Neural crest cell (in vitro differentiated cells): ENCODE measurements at regions not wholly inside any gene's neighbourhood (a gene's known extent, or its start where the extent isn't known, plus 50 kb on each side); places are given as distances from the start of the nearest gene placed in this dataset.
A peak's percentile ranks its signal among the peaks of the same experiment; 100 is the strongest.
"Not testable (repeated sequence)": the region's sequence is repeated elsewhere in the genome, so short reads cannot be mapped to it uniquely, and the experiment has no call there.

Experiments
- DNase-seq: peaks from one replicate; pipeline ENCODE4 v3.0.0; 2021; ENCODE audit warnings: low read depth, mixed read lengths, low spot score
- H3K27ac Mint-ChIP-seq: one replicate; pipeline ENCODE4 v1.8.0; 2021; ENCODE audit warnings: mild to moderate bottlenecking, mixed read lengths; ENCODE audit not compliant: unreplicated experiment
- H3K27me3 Mint-ChIP-seq: 2 replicates; pipeline ENCODE4 v1.8.0; 2021; ENCODE audit warnings: low read depth, mild to moderate bottlenecking, mixed read lengths
- H3K36me3 Mint-ChIP-seq: 2 replicates; pipeline ENCODE4 v1.8.0; 2021; ENCODE audit warnings: low read depth, mild to moderate bottlenecking, mixed read lengths
- H3K4me1 Mint-ChIP-seq: 2 replicates; pipeline ENCODE4 v1.8.0; 2021; ENCODE audit warnings: mixed read lengths
- H3K4me3 Mint-ChIP-seq: one replicate; pipeline ENCODE4 v1.8.0; 2021; ENCODE audit warnings: mild to moderate bottlenecking, mixed read lengths
- H3K9me3 Mint-ChIP-seq: 2 replicates; pipeline ENCODE4 v1.8.0; 2021; ENCODE audit warnings: mixed read lengths
- CTCF ChIP-seq: fragments of 200-600 bp; sonication (generic); conservative IDR thresholded peaks from 2 replicates; pipeline ENCODE4 v1.5.0; 2021; ENCODE audit warnings: antibody characterized with exemption, mild to moderate bottlenecking

- Mint-ChIP-seq H3K27ac (no peak overlapping the region), H3K4me3 (no peak overlapping the region), H3K36me3 (no peaks in the 10 kb centered on the region), H3K4me1 (peaks cover 24% of the 10 kb centered on the region), H3K27me3 (no peaks in the 10 kb centered on the region), H3K9me3 (peaks cover 5% of the 10 kb centered on the region)
- TF ChIP-seq CTCF: no peak
- DNase-seq: no peak
Observed at GRCh38 chr3:98711426-98711825, 51.7 kb upstream of the ST3GAL6 start.

GRCh38 chr3:98712726-98713125 is 50.4 kb upstream of the ST3GAL6 start:
- Mint-ChIP-seq H3K4me1 (peaks cover 24% of the 10 kb centered on the region), H3K36me3 (peaks cover 4% of the 10 kb centered on the region), H3K27me3 (no peaks in the 10 kb centered on the region), H3K27ac (peak overlapping the region; percentile 89), H3K4me3 (no peak overlapping the region), H3K9me3 (peaks cover 9% of the 10 kb centered on the region)
- no peak for DNase-seq
- TF ChIP-seq CTCF: no peak

- H3K4me3 Mint-ChIP-seq, H3K36me3 Mint-ChIP-seq: not testable (repeated sequence)
Observed at GRCh38 chr3:98713332-98713731, 49.8 kb upstream of the ST3GAL6 start.

More at GRCh38 chr3:98713332-98713731, 49.8 kb upstream of the ST3GAL6 start:
- H3K4me1 Mint-ChIP-seq: peaks cover 20% of the 10 kb centered on the region
- H3K9me3 Mint-ChIP-seq, H3K27ac Mint-ChIP-seq, DNase-seq, H3K27me3 Mint-ChIP-seq: not testable (repeated sequence)
